Stomach (tissue), 4 donors: ENCODE measurements at regions not wholly inside any gene's neighbourhood (a gene's known extent, or its start where the extent isn't known, plus 50 kb on each side); places are given as distances from the start of the nearest gene placed in this dataset.

Experiments
- CTCF ChIP-seq, 7 experiments: fragments of 450-650 bp in 4 of 7; fragments of 200-600 bp in 3 of 7; sonication (generic) in 3 of 7; IDR thresholded peaks; one replicate each; pipeline ENCODE4 v1.5.1; 2016 to 2019; ENCODE audit warnings: antibody characterized with exemption in 7 of 7, control low read depth in 2 of 7, mild to moderate bottlenecking in 1 of 7
- EP300 ChIP-seq: sonication (generic); formaldehyde crosslinking; IDR thresholded peaks from one replicate; pipeline ENCODE4 v1.6.1; 2017; ENCODE audit warnings: antibody characterized with exemption
- POLR2A ChIP-seq, 4 donors: fragments of 450-650 bp; IDR thresholded peaks; one replicate each; pipeline ENCODE4 v1.6.1; 2016; ENCODE audit warnings: antibody characterized with exemption in 4 of 4, control low read depth in 2 of 4, mild to moderate bottlenecking in 1 of 4, moderate library complexity in 1 of 4
- POLR2AphosphoS5 ChIP-seq, 3 donors: sonication (generic); formaldehyde crosslinking; IDR thresholded peaks; one replicate each; pipeline ENCODE4 v1.6.1; 2016; ENCODE audit warnings: antibody characterized with exemption in 3 of 3

GRCh38 chr4:188623314-188623854 lies 484.1 kb downstream of the TRIML1 start:
- TF ChIP-seq CTCF (IDR thresholded peaks at IDR 0.05) (no peak), EP300 (no peak), POLR2AphosphoS5 (IDR thresholded peaks at IDR 0.05) (no peak), POLR2A (IDR thresholded peaks at IDR 0.05) (no peak)
